Loucy (cell line): ENCODE measurements at regions not wholly inside any gene's neighbourhood (a gene's known extent, or its start where the extent isn't known, plus 50 kb on each side); places are given as distances from the start of the nearest gene placed in this dataset.

Experiments
- H2AFZ ChIP-seq: fragments of 200-600 bp; sonication (generic); 2 replicates; pipeline ENCODE4 v1.6.0; 2016; ENCODE audit warnings: antibody characterized with exemption, mild to moderate bottlenecking, low read length, moderate library complexity
- H3F3A ChIP-seq: fragments of 200-600 bp; 2 replicates; pipeline ENCODE4 v1.6.0; 2016; ENCODE audit warnings: antibody characterized with exemption, low read depth, mild to moderate bottlenecking
- H3K27me3 ChIP-seq: fragments of 200-600 bp; sonication (generic); 2 replicates; pipeline ENCODE4 v1.6.1; 2014; ENCODE audit warnings: low read length, mild to moderate bottlenecking; ENCODE audit not compliant: insufficient read depth, poor library complexity, severe bottlenecking
- H3K36me3 ChIP-seq: fragments of 200-600 bp; sonication (generic); 2 replicates; pipeline ENCODE4 v1.6.1; 2016; ENCODE audit warnings: low read length; ENCODE audit not compliant: insufficient read depth
- H3K4me1 ChIP-seq: fragments of 200-600 bp; sonication (generic); 2 replicates; pipeline ENCODE4 v1.5.1; 2014; ENCODE audit warnings: low read length, mild to moderate bottlenecking; ENCODE audit not compliant: insufficient read depth, poor library complexity, severe bottlenecking
- H3K4me2 ChIP-seq: fragments of 200-600 bp; sonication (generic); 2 replicates; pipeline ENCODE4 v1.6.0; 2014; ENCODE audit warnings: antibody characterized with exemption, low read length, low read depth, mild to moderate bottlenecking; ENCODE audit not compliant: poor library complexity, severe bottlenecking
- H3K4me3 ChIP-seq: fragments of 200-600 bp; sonication (generic); 2 replicates; pipeline ENCODE4 v1.5.1; 2014; ENCODE audit warnings: low read length, mild to moderate bottlenecking, mixed read lengths; ENCODE audit not compliant: poor library complexity, severe bottlenecking
- H3K79me2 ChIP-seq: fragments of 200-600 bp; sonication (generic); 2 replicates; pipeline ENCODE4 v1.6.1; 2014; ENCODE audit warnings: low read length; ENCODE audit not compliant: insufficient read depth
- H3K9ac ChIP-seq: fragments of 200-600 bp; sonication (generic); 2 replicates; pipeline ENCODE4 v1.6.0; 2014; ENCODE audit warnings: mild to moderate bottlenecking, low read depth, low read length, moderate library complexity; ENCODE audit not compliant: poor library complexity, severe bottlenecking
- H3K9me2 ChIP-seq: fragments of 200-600 bp; sonication (generic); replicated peaks from 2 replicates; pipeline ENCODE4 v1.6.1; 2016; ENCODE audit warnings: low read depth, low read length, mixed read lengths
- H3K9me3 ChIP-seq: fragments of 200-600 bp; sonication (generic); 2 replicates; pipeline ENCODE4 v1.6.1; 2014; ENCODE audit warnings: mild to moderate bottlenecking, antibody characterized with exemption, low read length, low read depth; ENCODE audit not compliant: insufficient read depth
- H4K20me1 ChIP-seq: fragments of 200-600 bp; sonication (generic); 2 replicates; pipeline ENCODE4 v1.6.0; 2014; ENCODE audit warnings: antibody characterized with exemption, low read length, mild to moderate bottlenecking; ENCODE audit not compliant: insufficient read depth, poor library complexity, severe bottlenecking
- EZH2phosphoT487 ChIP-seq: fragments of 200-600 bp; IDR thresholded peaks from 2 replicates; pipeline ENCODE4 v1.6.1; 2018; ENCODE audit warnings: antibody characterized with exemption, mild to moderate bottlenecking, moderate library complexity, borderline replicate concordance
- TF ChIP-seq, protein P1 (sequence below): fragments of 200-600 bp; sonication (generic); conservative IDR thresholded peaks from 2 replicates; pipeline ENCODE4 v1.5.1; 2014; ENCODE audit warnings: mild to moderate bottlenecking, antibody characterized with exemption, low read length

DNA sequence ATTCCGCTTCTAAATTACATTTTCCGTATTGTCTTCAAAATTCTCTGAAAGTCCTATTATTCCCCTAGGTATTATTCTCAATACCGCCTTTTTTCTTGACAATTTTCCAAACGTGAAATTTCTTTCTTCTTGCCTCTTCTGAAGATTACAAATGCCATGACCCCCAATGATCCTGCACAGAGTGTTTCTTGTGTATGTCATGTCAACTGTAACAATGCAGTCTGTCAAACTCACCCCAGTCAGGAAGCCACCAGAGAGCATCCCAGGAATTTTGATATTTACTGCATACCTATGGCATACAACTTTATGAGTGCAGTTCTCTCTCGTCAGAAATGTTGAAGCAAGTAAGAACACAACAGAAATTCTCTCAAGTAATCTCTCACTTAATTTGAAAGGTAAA is 847.3 kb upstream of the CDH8 start:
- no peaks in the 10 kb centered on the region for H3K79me2 ChIP-seq
- H3F3A ChIP-seq: no peaks in the 10 kb centered on the region
- no peak overlapping the region for H2AFZ ChIP-seq
- H3K9me3 ChIP-seq: no peaks in the 10 kb centered on the region
- no peak for TF ChIP-seq EZH2phosphoT487
- TF ChIP-seq, protein P1, sequence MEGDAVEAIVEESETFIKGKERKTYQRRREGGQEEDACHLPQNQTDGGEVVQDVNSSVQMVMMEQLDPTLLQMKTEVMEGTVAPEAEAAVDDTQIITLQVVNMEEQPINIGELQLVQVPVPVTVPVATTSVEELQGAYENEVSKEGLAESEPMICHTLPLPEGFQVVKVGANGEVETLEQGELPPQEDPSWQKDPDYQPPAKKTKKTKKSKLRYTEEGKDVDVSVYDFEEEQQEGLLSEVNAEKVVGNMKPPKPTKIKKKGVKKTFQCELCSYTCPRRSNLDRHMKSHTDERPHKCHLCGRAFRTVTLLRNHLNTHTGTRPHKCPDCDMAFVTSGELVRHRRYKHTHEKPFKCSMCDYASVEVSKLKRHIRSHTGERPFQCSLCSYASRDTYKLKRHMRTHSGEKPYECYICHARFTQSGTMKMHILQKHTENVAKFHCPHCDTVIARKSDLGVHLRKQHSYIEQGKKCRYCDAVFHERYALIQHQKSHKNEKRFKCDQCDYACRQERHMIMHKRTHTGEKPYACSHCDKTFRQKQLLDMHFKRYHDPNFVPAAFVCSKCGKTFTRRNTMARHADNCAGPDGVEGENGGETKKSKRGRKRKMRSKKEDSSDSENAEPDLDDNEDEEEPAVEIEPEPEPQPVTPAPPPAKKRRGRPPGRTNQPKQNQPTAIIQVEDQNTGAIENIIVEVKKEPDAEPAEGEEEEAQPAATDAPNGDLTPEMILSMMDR: no peak
- H3K4me3 ChIP-seq: no peak overlapping the region
- no peak overlapping the region for H3K9ac ChIP-seq
- H4K20me1 ChIP-seq: no peaks in the 10 kb centered on the region
- H3K4me1 ChIP-seq: no peaks in the 10 kb centered on the region
- H3K27me3 ChIP-seq: no peaks in the 10 kb centered on the region
- no peaks in the 10 kb centered on the region for H3K9me2 ChIP-seq
- no peaks in the 10 kb centered on the region for H3K36me3 ChIP-seq
- H3K4me2 ChIP-seq: no peak overlapping the region

DNA sequence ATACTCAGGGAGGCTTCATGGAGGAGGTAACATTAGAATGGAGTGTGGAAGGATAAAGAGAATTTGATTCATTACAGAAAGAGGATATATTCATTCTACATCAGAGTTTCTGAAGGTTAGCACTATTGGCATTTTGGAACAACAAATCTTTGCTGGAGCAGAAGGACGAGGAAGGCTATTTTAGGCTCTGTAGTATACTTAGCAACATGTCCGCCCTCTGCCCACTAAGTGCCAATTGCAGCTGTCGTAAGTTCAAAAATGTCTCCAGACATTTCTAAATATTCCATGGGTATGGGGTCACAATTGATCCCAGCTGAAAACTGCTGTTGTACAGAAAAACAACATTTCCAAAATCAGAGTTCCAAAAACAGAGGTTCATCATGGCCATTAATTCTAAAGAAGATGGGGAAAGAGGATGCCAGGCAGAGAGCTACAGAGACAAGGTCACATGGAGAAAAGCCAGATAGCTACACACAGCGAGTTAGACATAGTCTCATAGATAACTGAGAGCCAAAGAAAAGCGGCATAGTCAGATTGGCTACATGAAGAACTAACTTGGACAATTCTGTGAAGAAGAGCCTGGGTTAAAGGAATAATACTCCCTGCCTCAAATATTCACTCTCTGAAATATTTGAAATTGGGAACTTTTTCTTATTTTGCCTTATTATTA is 846.4 kb upstream of the CDH8 start:
- Histone ChIP-seq H3K4me3 (no peak overlapping the region), H3K4me2 (no peak overlapping the region), H3K4me1 (no peaks in the 10 kb centered on the region), H3K79me2 (no peaks in the 10 kb centered on the region), H3F3A (no peaks in the 10 kb centered on the region), H2AFZ (no peak overlapping the region), H4K20me1 (no peaks in the 10 kb centered on the region), H3K27me3 (no peaks in the 10 kb centered on the region), H3K36me3 (no peaks in the 10 kb centered on the region), H3K9me2 (no peaks in the 10 kb centered on the region), H3K9me3 (no peaks in the 10 kb centered on the region), H3K9ac (no peak overlapping the region)
- TF ChIP-seq, protein P1: no peak
- TF ChIP-seq EZH2phosphoT487: no peak

DNA sequence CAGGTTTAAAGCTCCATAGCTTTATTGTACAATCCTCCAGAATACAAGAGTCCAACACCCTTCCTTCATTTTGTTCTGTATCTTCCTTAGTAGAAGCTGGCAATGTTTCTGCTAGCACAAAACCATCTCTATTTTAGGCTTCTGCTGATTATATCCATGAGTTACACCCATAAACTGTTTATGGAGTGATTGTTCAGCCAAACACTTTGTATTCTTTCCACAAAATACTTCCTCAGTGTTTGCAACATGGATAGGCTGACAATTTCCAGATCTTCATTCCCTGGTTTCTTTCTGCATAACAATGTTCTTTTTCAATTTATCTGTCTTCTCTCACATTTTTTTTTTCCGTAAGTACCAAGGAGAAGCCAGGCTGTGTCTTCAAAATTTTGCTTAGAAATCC is 839.9 kb upstream of the CDH8 start:
- H3K79me2 ChIP-seq: no peaks in the 10 kb centered on the region
- H4K20me1 ChIP-seq: no peaks in the 10 kb centered on the region
- no peaks in the 10 kb centered on the region for H3F3A ChIP-seq
- no peak overlapping the region for H2AFZ ChIP-seq
- no peaks in the 10 kb centered on the region for H3K9me2 ChIP-seq
- no peaks in the 10 kb centered on the region for H3K9me3 ChIP-seq
- no peak overlapping the region for H3K4me3 ChIP-seq
- H3K27me3 ChIP-seq: no peaks in the 10 kb centered on the region
- no peaks in the 10 kb centered on the region for H3K4me1 ChIP-seq
- TF ChIP-seq, protein P1: no peak
- TF ChIP-seq EZH2phosphoT487: no peak
- H3K9ac ChIP-seq: no peak overlapping the region
- no peaks in the 10 kb centered on the region for H3K36me3 ChIP-seq
- no peak overlapping the region for H3K4me2 ChIP-seq
